C1 segment of cervical spinal cord (tissue), 14 donors: ENCODE measurements at regions not wholly inside any gene's neighbourhood (a gene's known extent, or its start where the extent isn't known, plus 50 kb on each side); places are given as distances from the start of the nearest gene placed in this dataset.

Experiments used
- DNase-seq, 14 donors: peaks; one replicate each; lab custom pipeline; 2025; lab: John Stamatoyannopoulos, UW

- DNase-seq: no peak
Measured at GRCh38 chr6:109295774-109296156, 86.5 kb downstream of the CD164 start.

- no peak for DNase-seq
Measured at GRCh38 chr6:109295109-109295773, 87.0 kb downstream of the CD164 start.

- DNase-seq: no peak
Measured at GRCh38 chr6:109292983-109293586, 89.2 kb downstream of the CD164 start.

- no peak for DNase-seq
Measured at GRCh38 chr6:109292420-109292819, 89.8 kb downstream of the CD164 start.

- no peak for DNase-seq
Measured at GRCh38 chr6:109291902-109292301, 90.4 kb downstream of the CD164 start.

GRCh38 chr6:109290143-109290931 is 91.9 kb downstream of the CD164 start:
- DNase-seq: no peak

GRCh38 chr6:109285366-109285765 is 96.9 kb downstream of the CD164 start:
- no peak for DNase-seq

- no peak for DNase-seq
Measured at GRCh38 chr6:109284675-109285074, 97.6 kb downstream of the CD164 start.

GRCh38 chr6:109282756-109283155 is 99.5 kb downstream of the CD164 start:
- no peak for DNase-seq

- DNase-seq: no peak
Measured at GRCh38 chr6:109279628-109280027, 102.6 kb downstream of the CD164 start.

GRCh38 chr6:109271622-109272021 is 110.6 kb downstream of the CD164 start:
- no peak for DNase-seq

- DNase-seq: no peak
Measured at GRCh38 chr6:109269953-109270517, 112.2 kb downstream of the CD164 start.

GRCh38 chr6:109269057-109269456 is 113.2 kb downstream of the CD164 start:
- no peak for DNase-seq

- DNase-seq: no peak
Measured at GRCh38 chr6:109265530-109265929, 116.7 kb downstream of the CD164 start.

- DNase-seq: no peak
Measured at GRCh38 chr6:109263873-109264700, 118.2 kb downstream of the CD164 start.

GRCh38 chr6:109262261-109262660 is 120.0 kb downstream of the CD164 start:
- no peak for DNase-seq

GRCh38 chr6:109261811-109262210 is 120.5 kb downstream of the CD164 start:
- DNase-seq: no peak

GRCh38 chr6:109260701-109261100 is 121.6 kb downstream of the CD164 start:
- DNase-seq: no peak

GRCh38 chr6:109260126-109260525 is 122.1 kb downstream of the CD164 start:
- DNase-seq: no peak

- no peak for DNase-seq
Measured at GRCh38 chr6:109258129-109258528, 124.1 kb downstream of the CD164 start.

GRCh38 chr6:109257494-109257893 is 124.8 kb downstream of the CD164 start:
- DNase-seq: no peak
